C4-2B (cell line): ENCODE measurements at regions not wholly inside any gene's neighbourhood (a gene's known extent, or its start where the extent isn't known, plus 50 kb on each side); places are given as distances from the start of the nearest gene placed in this dataset.

ENCODE experiments used
- H3K27ac ChIP-seq: fragments of 450-650 bp; 2 replicates; pipeline ENCODE4 v1.5.1; 2017
- CTCF ChIP-seq: fragments of 450-650 bp; conservative IDR thresholded peaks from 2 replicates; pipeline ENCODE4 v1.5.1; 2017; ENCODE audit warnings: mild to moderate bottlenecking
- ZFX ChIP-seq: fragments of 450-650 bp; IDR thresholded peaks from 2 replicates; pipeline ENCODE4 v1.6.1; 2017

GRCh38 chr15:85980946-85981345 is 98.7 kb upstream of the AGBL1 start:
- H3K27ac ChIP-seq = no peak overlapping the region
- TF ChIP-seq ZFX = no peak
- no peak for TF ChIP-seq CTCF

- TF ChIP-seq ZFX = no peak
- no peak overlapping the region for H3K27ac ChIP-seq
These were observed 95.4 kb upstream of the AGBL1 start for GRCh38 chr15:85984241-85984640.

GRCh38 chr15:85986116-85986515 is 93.6 kb upstream of the AGBL1 start:
- TF ChIP-seq CTCF (no peak), ZFX (no peak)
- no peak overlapping the region for H3K27ac ChIP-seq

GRCh38 chr15:85986741-85987140 is 92.9 kb upstream of the AGBL1 start:
- H3K27ac ChIP-seq = no peak overlapping the region
- TF ChIP-seq ZFX (no peak), CTCF (no peak)

- no peak overlapping the region for H3K27ac ChIP-seq
- TF ChIP-seq ZFX = no peak
- no peak for TF ChIP-seq CTCF
These were observed 90.9 kb upstream of the AGBL1 start for GRCh38 chr15:85988741-85989140.

DNA sequence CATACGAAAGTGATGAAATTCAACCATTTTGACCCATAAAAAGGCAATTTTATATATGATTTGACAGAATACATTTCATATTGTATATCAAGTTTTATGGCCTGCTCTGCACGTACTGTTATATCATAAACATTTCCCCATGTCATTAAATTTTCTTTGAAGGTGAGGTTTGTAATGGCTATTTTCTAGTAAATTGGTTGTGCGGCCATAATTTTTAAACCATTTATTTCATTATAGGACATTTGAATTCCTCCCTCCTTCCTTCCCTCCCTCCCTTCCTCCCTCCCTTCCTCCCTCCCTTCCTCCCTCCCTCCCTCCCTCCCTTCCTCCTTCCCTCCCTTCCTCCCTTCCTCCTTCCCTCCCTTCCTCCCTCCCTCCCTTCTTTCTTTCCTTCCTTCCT is 87.4 kb upstream of the AGBL1 start:
- no peak overlapping the region for H3K27ac ChIP-seq
- TF ChIP-seq CTCF (no peak), ZFX (no peak)

DNA sequence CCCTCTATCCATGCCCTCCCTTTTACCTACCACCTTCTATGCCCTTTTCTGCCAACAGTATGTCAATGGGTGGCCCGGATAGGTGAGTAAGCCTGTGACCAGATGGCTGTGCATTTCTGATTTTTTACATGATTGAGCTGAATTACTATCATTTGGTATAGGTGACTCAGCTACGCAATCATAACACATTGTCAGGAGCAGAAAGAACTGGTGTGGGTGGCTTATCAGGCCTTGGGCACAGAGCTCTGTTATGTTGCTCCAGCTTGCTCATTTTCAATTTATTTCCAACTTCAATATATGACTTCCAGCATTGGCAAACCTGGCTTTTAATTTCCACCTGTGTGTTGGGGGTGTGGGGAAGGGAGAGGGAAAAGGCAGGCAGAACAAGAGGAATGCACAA is 86.6 kb upstream of the AGBL1 start:
- TF ChIP-seq ZFX (no peak), CTCF (no peak)
- no peak overlapping the region for H3K27ac ChIP-seq

- no peak for TF ChIP-seq ZFX
- TF ChIP-seq CTCF = no peak
- no peak overlapping the region for H3K27ac ChIP-seq
These were observed 82.1 kb upstream of the AGBL1 start for GRCh38 chr15:85997618-85998017.
